ENCODE measurements at regions not wholly inside any gene's neighbourhood (a gene's known extent, or its start where the extent isn't known, plus 50 kb on each side); places are given as distances from the start of the nearest gene placed in this dataset.
"Not testable (repeated sequence)": the region's sequence is repeated elsewhere in the genome, so short reads cannot be mapped to it uniquely, and the experiment has no call there.

DNA sequence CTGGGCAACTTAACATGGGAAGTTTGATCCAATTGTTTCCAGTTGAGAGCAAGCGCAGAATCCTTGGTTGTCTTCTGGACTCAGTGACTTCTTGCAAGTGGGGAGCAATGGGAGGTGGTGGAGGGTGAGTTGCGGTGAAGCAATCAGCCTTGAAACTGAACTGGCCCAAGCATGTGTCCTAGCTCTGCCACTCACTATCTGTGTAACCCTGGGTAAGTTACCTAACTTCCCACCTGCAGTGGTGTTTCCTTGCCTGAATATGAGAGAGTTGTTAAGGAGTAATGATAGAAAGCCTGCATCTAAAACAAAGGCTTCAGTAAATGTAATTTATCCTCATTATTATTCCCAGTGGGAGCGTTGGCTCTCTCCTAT lies 132.5 kb upstream of the NFIA start:
- Mint-ChIP-seq H3K4me1 (ENCODE audit: low read depth) (no peaks in the 10 kb centered on the region), H3K36me3 (ENCODE audit: low read depth) (no peaks in the 10 kb centered on the region), H3K27me3 (ENCODE audit: low read depth) (peaks cover 8% of the 10 kb centered on the region), H3K27ac (no peak overlapping the region), H3K9me3 (no peaks in the 10 kb centered on the region), H3K4me3 (no peak overlapping the region)

- no peak overlapping the region for H3K27ac Mint-ChIP-seq
Measured at GRCh38 chr1:60949154-60949825, 133.1 kb upstream of the NFIA start.

GRCh38 chr1:60948486-60948885 lies 133.9 kb upstream of the NFIA start:
- Mint-ChIP-seq H3K27me3 (ENCODE audit: low read depth) (peaks cover 8% of the 10 kb centered on the region), H3K9me3 (no peaks in the 10 kb centered on the region), H3K4me1 (ENCODE audit: low read depth) (no peaks in the 10 kb centered on the region), H3K27ac (no peak overlapping the region), H3K4me3 (no peak overlapping the region), H3K36me3 (ENCODE audit: low read depth) (no peaks in the 10 kb centered on the region)

More at GRCh38 chr1:60949154-60949825, 133.1 kb upstream of the NFIA start:
- Mint-ChIP-seq H3K4me3 (no peak overlapping the region), H3K4me1 (ENCODE audit: low read depth) (no peaks in the 10 kb centered on the region), H3K9me3 (no peaks in the 10 kb centered on the region), H3K36me3 (ENCODE audit: low read depth) (no peaks in the 10 kb centered on the region), H3K27me3 (ENCODE audit: low read depth) (peaks cover 8% of the 10 kb centered on the region)

- no peaks in the 10 kb centered on the region for H3K36me3 Mint-ChIP-seq (ENCODE audit: low read depth)
- H3K4me1 Mint-ChIP-seq (ENCODE audit: low read depth) = no peaks in the 10 kb centered on the region
- no peak overlapping the region for H3K4me3 Mint-ChIP-seq
- H3K27ac Mint-ChIP-seq = no peak overlapping the region
- H3K9me3 Mint-ChIP-seq = no peaks in the 10 kb centered on the region
- peaks cover 8% of the 10 kb centered on the region for H3K27me3 Mint-ChIP-seq (ENCODE audit: low read depth)
Measured at GRCh38 chr1:60947367-60947766, 135.0 kb upstream of the NFIA start.

DNA sequence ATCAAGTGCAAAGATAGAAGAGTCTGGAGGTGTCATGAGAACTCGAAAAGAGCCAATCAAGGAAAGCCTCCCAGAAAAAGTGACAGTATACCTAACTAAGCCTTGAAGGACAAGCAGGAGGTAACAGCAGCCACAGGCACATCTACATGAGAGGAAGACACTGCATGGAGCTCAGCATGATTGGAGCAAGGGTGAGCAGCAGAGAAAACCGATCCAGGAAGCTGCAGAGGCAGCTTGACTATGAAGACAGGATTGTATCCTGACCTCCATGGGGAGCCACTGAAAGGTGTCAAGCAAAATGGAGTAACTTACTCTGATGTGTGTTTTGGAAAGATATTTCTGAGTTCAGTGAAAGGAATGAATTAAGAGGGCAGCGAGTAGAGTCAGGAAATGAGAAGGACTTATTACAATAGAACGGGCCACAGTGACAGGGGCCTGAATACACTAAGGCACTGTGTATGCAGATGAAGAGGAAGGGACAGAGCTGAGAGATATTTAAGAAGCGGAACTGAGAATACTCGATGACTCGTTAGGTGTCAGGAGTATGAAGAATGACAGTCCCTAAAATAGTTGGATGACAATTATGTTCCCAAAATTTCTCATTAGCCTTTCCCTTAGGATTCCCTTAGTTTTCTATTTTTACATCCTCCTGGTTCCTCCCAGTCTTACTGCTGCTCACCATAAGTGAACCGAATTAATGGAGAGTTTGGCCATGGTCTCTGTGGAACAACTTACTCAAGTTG lies 139.3 kb upstream of the NFIA start:
- H3K36me3 Mint-ChIP-seq (ENCODE audit: low read depth) = no peaks in the 10 kb centered on the region
- peaks cover 12% of the 10 kb centered on the region for H3K27me3 Mint-ChIP-seq (ENCODE audit: low read depth)
- no peaks in the 10 kb centered on the region for H3K9me3 Mint-ChIP-seq
- no peak overlapping the region for H3K4me3 Mint-ChIP-seq
- no peaks in the 10 kb centered on the region for H3K4me1 Mint-ChIP-seq (ENCODE audit: low read depth)
- no peak overlapping the region for H3K27ac Mint-ChIP-seq

GRCh38 chr1:60942291-60942690 lies 140.1 kb upstream of the NFIA start:
- no peaks in the 10 kb centered on the region for H3K4me1 Mint-ChIP-seq (ENCODE audit: low read depth)
- no peaks in the 10 kb centered on the region for H3K36me3 Mint-ChIP-seq (ENCODE audit: low read depth)
- peaks cover 13% of the 10 kb centered on the region for H3K27me3 Mint-ChIP-seq (ENCODE audit: low read depth)
- no peak overlapping the region for H3K4me3 Mint-ChIP-seq
- H3K9me3 Mint-ChIP-seq = no peaks in the 10 kb centered on the region
- H3K27ac Mint-ChIP-seq = no peak overlapping the region

GRCh38 chr1:60940685-60941084 lies 141.7 kb upstream of the NFIA start:
- H3K27me3 Mint-ChIP-seq (ENCODE audit: low read depth) = peaks cover 10% of the 10 kb centered on the region
- not testable (repeated sequence) for H3K4me1 Mint-ChIP-seq (ENCODE audit: low read depth); H3K36me3 Mint-ChIP-seq (ENCODE audit: low read depth); H3K9me3 Mint-ChIP-seq; H3K4me3 Mint-ChIP-seq; H3K27ac Mint-ChIP-seq

- H3K9me3 Mint-ChIP-seq = no peaks in the 10 kb centered on the region
- no peak overlapping the region for H3K27ac Mint-ChIP-seq
- no peak overlapping the region for H3K4me3 Mint-ChIP-seq
- H3K4me1 Mint-ChIP-seq (ENCODE audit: low read depth) = no peaks in the 10 kb centered on the region
- no peaks in the 10 kb centered on the region for H3K36me3 Mint-ChIP-seq (ENCODE audit: low read depth)
- H3K27me3 Mint-ChIP-seq (ENCODE audit: low read depth) = peaks cover 10% of the 10 kb centered on the region
Measured at GRCh38 chr1:60937720-60938119, 144.6 kb upstream of the NFIA start.

DNA sequence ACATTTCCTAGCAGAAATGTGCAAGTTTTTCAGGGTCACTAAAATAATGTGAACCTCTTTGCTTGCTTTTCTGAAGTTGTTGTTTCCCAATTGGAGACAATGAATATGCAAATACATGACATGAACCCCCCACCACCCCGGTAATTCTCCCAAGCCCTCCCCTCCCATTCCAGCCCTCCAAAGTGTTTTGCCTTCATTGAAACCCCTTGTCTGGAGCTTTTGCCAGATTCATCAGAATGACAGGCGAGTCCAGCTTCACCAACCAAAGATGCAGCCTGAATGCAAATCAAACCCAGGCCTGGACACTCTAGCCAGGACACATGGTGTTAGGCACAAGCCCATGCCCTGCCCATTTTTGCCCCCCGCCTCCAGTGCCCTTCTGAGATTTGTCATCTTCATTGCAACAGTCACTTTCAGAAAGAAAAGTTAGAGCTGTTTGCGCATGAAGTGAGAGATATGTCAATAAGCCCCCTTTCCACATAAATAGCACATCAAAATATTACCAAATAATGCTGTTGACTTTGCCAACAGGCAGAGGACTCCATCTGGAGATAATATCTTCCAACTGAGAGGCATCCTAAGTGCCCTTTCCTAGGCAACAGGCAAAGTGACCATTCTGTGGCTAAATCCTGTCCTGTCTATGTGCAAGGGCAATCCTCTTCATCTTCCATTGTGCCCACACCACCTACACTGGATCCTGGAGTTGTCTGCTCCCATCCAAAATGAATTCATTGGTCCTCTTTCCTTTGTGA lies 145.6 kb upstream of the NFIA start:
- Mint-ChIP-seq H3K27me3 (ENCODE audit: low read depth) (peaks cover 10% of the 10 kb centered on the region), H3K36me3 (ENCODE audit: low read depth) (no peaks in the 10 kb centered on the region), H3K4me3 (no peak overlapping the region), H3K27ac (no peak overlapping the region), H3K4me1 (ENCODE audit: low read depth) (no peaks in the 10 kb centered on the region), H3K9me3 (no peaks in the 10 kb centered on the region)

DNA sequence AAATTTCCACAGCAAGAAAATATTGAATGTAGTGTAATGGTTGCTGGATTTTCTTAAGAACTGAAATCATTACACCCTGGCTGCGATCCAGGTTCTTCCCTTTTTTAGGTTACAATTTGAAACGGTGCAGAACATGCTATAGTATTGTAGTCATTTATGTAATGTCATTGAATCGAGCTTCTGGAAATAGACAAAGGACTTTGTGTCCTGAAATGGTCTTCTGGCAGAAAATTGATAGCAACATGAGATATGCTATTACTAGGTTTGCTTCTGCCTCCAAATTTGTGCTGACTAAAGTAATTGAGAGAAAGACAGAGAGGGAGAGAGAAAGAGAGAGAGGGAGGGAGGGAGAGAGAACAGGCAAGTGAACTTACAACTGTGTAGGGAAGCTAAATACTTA lies 146.2 kb upstream of the NFIA start:
- peaks cover 10% of the 10 kb centered on the region for H3K27me3 Mint-ChIP-seq (ENCODE audit: low read depth)
- no peak overlapping the region for H3K27ac Mint-ChIP-seq
- no peaks in the 10 kb centered on the region for H3K9me3 Mint-ChIP-seq
- no peaks in the 10 kb centered on the region for H3K36me3 Mint-ChIP-seq (ENCODE audit: low read depth)
- no peaks in the 10 kb centered on the region for H3K4me1 Mint-ChIP-seq (ENCODE audit: low read depth)
- H3K4me3 Mint-ChIP-seq = no peak overlapping the region

DNA sequence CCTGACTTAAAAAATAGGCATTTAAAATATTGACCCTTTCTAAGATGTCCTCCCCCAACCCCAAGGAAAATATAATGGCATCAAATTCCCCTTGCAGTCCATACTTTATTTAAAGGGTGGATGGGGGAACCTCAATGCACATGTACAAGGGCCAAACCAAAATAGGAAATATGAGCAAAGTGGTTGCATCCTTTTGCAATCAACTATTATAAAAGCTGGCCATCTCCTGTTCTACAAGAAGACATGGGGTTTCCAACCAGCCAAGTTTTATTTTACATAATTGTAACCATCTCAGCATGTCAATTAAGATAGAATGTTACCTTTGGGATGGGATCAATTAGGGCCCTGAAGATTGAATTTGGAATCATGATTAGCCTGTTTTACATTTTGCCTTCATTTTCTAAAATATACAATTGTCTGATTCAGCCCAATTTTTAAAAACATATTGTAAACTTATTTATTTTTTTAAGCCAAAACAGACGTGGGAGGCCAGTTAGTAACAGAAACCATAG lies 146.7 kb upstream of the NFIA start:
- H3K27me3 Mint-ChIP-seq (ENCODE audit: low read depth) = peaks cover 10% of the 10 kb centered on the region
- no peaks in the 10 kb centered on the region for H3K36me3 Mint-ChIP-seq (ENCODE audit: low read depth)
- H3K9me3 Mint-ChIP-seq = no peaks in the 10 kb centered on the region
- no peak overlapping the region for H3K27ac Mint-ChIP-seq
- no peaks in the 10 kb centered on the region for H3K4me1 Mint-ChIP-seq (ENCODE audit: low read depth)
- H3K4me3 Mint-ChIP-seq = no peak overlapping the region

- Mint-ChIP-seq H3K36me3 (ENCODE audit: low read depth) (no peaks in the 10 kb centered on the region), H3K27me3 (ENCODE audit: low read depth) (no peaks in the 10 kb centered on the region), H3K9me3 (no peaks in the 10 kb centered on the region), H3K27ac (no peak overlapping the region), H3K4me1 (ENCODE audit: low read depth) (no peaks in the 10 kb centered on the region), H3K4me3 (no peak overlapping the region)
Measured at GRCh38 chr1:60930130-60930529, 152.2 kb upstream of the NFIA start.

DNA sequence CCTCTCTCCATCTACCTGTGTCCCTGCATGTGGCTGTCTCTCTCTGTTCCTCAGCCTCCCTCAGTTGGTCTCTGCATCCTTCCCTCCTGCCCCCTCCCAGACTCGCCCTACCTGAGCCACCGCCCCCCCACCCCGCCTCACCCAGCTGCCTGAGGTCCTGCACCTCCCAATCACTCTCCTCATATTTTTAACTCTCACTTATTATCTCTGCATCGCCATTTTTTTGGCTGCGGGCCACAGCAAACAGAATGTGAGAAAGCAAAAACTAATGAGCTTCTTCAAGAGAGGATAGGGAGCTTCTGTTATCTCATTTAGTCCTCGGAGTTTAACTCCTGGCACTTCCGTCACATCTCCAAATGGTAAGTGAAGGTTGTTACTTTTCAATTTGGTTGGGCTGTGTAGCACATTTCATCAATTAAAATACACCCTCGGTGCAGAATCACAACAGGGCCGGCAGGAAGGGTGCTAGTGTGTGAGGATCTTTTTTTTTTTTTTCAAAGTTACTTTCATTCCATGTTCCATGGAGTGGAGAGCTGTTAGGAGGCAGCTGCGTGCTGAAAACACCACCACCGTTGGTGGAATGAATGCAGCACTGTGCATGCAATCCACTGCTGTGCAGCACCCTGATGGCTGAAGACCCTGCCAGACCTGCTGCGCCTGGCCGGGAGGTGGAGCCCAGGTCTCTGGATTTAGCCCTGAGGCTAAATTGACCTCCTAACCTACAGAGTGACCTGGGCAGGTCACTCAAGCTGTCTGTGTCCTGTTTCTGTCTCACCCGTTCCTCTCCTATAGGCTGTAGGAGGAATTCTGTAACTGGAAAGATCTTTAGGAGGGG lies 157.2 kb upstream of the NFIA start:
- no peaks in the 10 kb centered on the region for H3K27me3 Mint-ChIP-seq (ENCODE audit: low read depth)
- no peaks in the 10 kb centered on the region for H3K9me3 Mint-ChIP-seq
- H3K27ac Mint-ChIP-seq = no peak overlapping the region
- H3K4me3 Mint-ChIP-seq = no peak overlapping the region
- no peaks in the 10 kb centered on the region for H3K4me1 Mint-ChIP-seq (ENCODE audit: low read depth)
- no peaks in the 10 kb centered on the region for H3K36me3 Mint-ChIP-seq (ENCODE audit: low read depth)

- no peak overlapping the region for H3K4me3 Mint-ChIP-seq
- H3K36me3 Mint-ChIP-seq (ENCODE audit: low read depth) = no peaks in the 10 kb centered on the region
- H3K27me3 Mint-ChIP-seq (ENCODE audit: low read depth) = no peaks in the 10 kb centered on the region
- no peak overlapping the region for H3K27ac Mint-ChIP-seq
- no peaks in the 10 kb centered on the region for H3K9me3 Mint-ChIP-seq
- no peaks in the 10 kb centered on the region for H3K4me1 Mint-ChIP-seq (ENCODE audit: low read depth)
Measured at GRCh38 chr1:60924165-60924564, 158.2 kb upstream of the NFIA start.

Measured in T-helper 1 cell treated with Interleukin-12 subunit alpha and Interleukin-12 subunit beta and Interleukin-4 antibody, amounts not matched to agents 30 μg/mL and 1 μg/mL, for 36 hours (primary cell).